ENCODE measurements at regions not wholly inside any gene's neighbourhood (a gene's known extent, or its start where the extent isn't known, plus 50 kb on each side); places are given as distances from the start of the nearest gene placed in this dataset.

- Histone ChIP-seq H3K27ac (ENCODE audit: low read depth, low read length) (no peak overlapping the region), H3K27me3 (ENCODE audit: control insufficient read depth in 5 of 5, insufficient read depth in 4 of 5, low read length in 5 of 5) (no peaks in the 10 kb centered on the region), H3K4me3 (ENCODE audit: low read depth in 1 of 5, low read length in 5 of 5) (no peak overlapping the region), H3K36me3 (ENCODE audit: control insufficient read depth in 5 of 5, insufficient read depth in 5 of 5, low read length in 5 of 5) (no peaks in the 10 kb centered on the region), H3K4me1 (ENCODE audit: control insufficient read depth in 5 of 5, insufficient read depth in 5 of 5, low read length in 5 of 5) (no peaks in the 10 kb centered on the region), H3K9ac (ENCODE audit: low read length in 5 of 5) (no peak overlapping the region), H3K9me3 (ENCODE audit: control insufficient read depth in 5 of 5, low read length in 5 of 5) (peaks cover 0 to 3% (median 0%) of the 10 kb centered on the region in 5 donors)
These were observed 78.3 kb upstream of the CRIM1 start for GRCh38 chr2:36277146-36277808.

- Histone ChIP-seq H3K9ac (ENCODE audit: low read length in 5 of 5) (no peak overlapping the region), H3K4me1 (ENCODE audit: control insufficient read depth in 5 of 5, insufficient read depth in 5 of 5, low read length in 5 of 5) (no peaks in the 10 kb centered on the region), H3K9me3 (ENCODE audit: control insufficient read depth in 5 of 5, low read length in 5 of 5) (peaks cover 0 to 6% (median 3%) of the 10 kb centered on the region in 5 donors), H3K27me3 (ENCODE audit: control insufficient read depth in 5 of 5, insufficient read depth in 4 of 5, low read length in 5 of 5) (no peaks in the 10 kb centered on the region), H3K4me3 (ENCODE audit: low read depth in 1 of 5, low read length in 5 of 5) (no peak overlapping the region), H3K27ac (ENCODE audit: low read depth, low read length) (no peak overlapping the region), H3K36me3 (ENCODE audit: control insufficient read depth in 5 of 5, insufficient read depth in 5 of 5, low read length in 5 of 5) (no peaks in the 10 kb centered on the region)
These were observed 84.3 kb upstream of the CRIM1 start for GRCh38 chr2:36271266-36271665.

GRCh38 chr2:36270758-36271157 lies 84.8 kb upstream of the CRIM1 start:
- H3K4me3 ChIP-seq (ENCODE audit: low read depth in 1 of 5, low read length in 5 of 5) = no peak overlapping the region
- no peak overlapping the region for H3K27ac ChIP-seq (ENCODE audit: low read depth, low read length)
- H3K27me3 ChIP-seq (ENCODE audit: control insufficient read depth in 5 of 5, insufficient read depth in 4 of 5, low read length in 5 of 5) = no peaks in the 10 kb centered on the region
- no peak overlapping the region for H3K9ac ChIP-seq (ENCODE audit: low read length in 5 of 5)
- no peaks in the 10 kb centered on the region for H3K36me3 ChIP-seq (ENCODE audit: control insufficient read depth in 5 of 5, insufficient read depth in 5 of 5, low read length in 5 of 5)
- peaks cover 0 to 6% (median 4%) of the 10 kb centered on the region in 5 donors for H3K9me3 ChIP-seq (ENCODE audit: control insufficient read depth in 5 of 5, low read length in 5 of 5)
- H3K4me1 ChIP-seq (ENCODE audit: control insufficient read depth in 5 of 5, insufficient read depth in 5 of 5, low read length in 5 of 5) = no peaks in the 10 kb centered on the region

GRCh38 chr2:36267194-36267593 lies 88.4 kb upstream of the CRIM1 start:
- Histone ChIP-seq H3K36me3 (ENCODE audit: control insufficient read depth in 5 of 5, insufficient read depth in 5 of 5, low read length in 5 of 5) (no peaks in the 10 kb centered on the region), H3K9ac (ENCODE audit: low read length in 5 of 5) (no peak overlapping the region), H3K27ac (ENCODE audit: low read depth, low read length) (no peak overlapping the region), H3K4me1 (ENCODE audit: control insufficient read depth in 5 of 5, insufficient read depth in 5 of 5, low read length in 5 of 5) (no peaks in the 10 kb centered on the region), H3K9me3 (ENCODE audit: control insufficient read depth in 5 of 5, low read length in 5 of 5) (peaks cover 0 to 6% (median 4%) of the 10 kb centered on the region in 5 donors), H3K4me3 (ENCODE audit: low read depth in 1 of 5, low read length in 5 of 5) (no peak overlapping the region), H3K27me3 (ENCODE audit: control insufficient read depth in 5 of 5, insufficient read depth in 4 of 5, low read length in 5 of 5) (no peaks in the 10 kb centered on the region)

GRCh38 chr2:36266536-36267121 lies 88.9 kb upstream of the CRIM1 start:
- Histone ChIP-seq H3K9ac (ENCODE audit: low read length in 5 of 5) (no peak overlapping the region), H3K27ac (ENCODE audit: low read depth, low read length) (no peak overlapping the region), H3K36me3 (ENCODE audit: control insufficient read depth in 5 of 5, insufficient read depth in 5 of 5, low read length in 5 of 5) (no peaks in the 10 kb centered on the region), H3K4me1 (ENCODE audit: control insufficient read depth in 5 of 5, insufficient read depth in 5 of 5, low read length in 5 of 5) (no peaks in the 10 kb centered on the region), H3K4me3 (ENCODE audit: low read depth in 1 of 5, low read length in 5 of 5) (no peak overlapping the region), H3K27me3 (ENCODE audit: control insufficient read depth in 5 of 5, insufficient read depth in 4 of 5, low read length in 5 of 5) (no peaks in the 10 kb centered on the region), H3K9me3 (ENCODE audit: control insufficient read depth in 5 of 5, low read length in 5 of 5) (peaks cover 0 to 6% (median 4%) of the 10 kb centered on the region in 5 donors)

GRCh38 chr2:36262581-36262980 lies 93.0 kb upstream of the CRIM1 start:
- Histone ChIP-seq H3K27ac (ENCODE audit: low read depth, low read length) (no peak overlapping the region), H3K4me3 (ENCODE audit: low read depth in 1 of 5, low read length in 5 of 5) (no peak overlapping the region), H3K27me3 (ENCODE audit: control insufficient read depth in 5 of 5, insufficient read depth in 4 of 5, low read length in 5 of 5) (no peaks in the 10 kb centered on the region), H3K9me3 (ENCODE audit: control insufficient read depth in 5 of 5, low read length in 5 of 5) (peaks cover 0 to 6% (median 4%) of the 10 kb centered on the region in 5 donors), H3K9ac (ENCODE audit: low read length in 5 of 5) (no peak overlapping the region), H3K4me1 (ENCODE audit: control insufficient read depth in 5 of 5, insufficient read depth in 5 of 5, low read length in 5 of 5) (no peaks in the 10 kb centered on the region), H3K36me3 (ENCODE audit: control insufficient read depth in 5 of 5, insufficient read depth in 5 of 5, low read length in 5 of 5) (no peaks in the 10 kb centered on the region)

- Histone ChIP-seq H3K27me3 (ENCODE audit: control insufficient read depth in 5 of 5, insufficient read depth in 4 of 5, low read length in 5 of 5) (no peaks in the 10 kb centered on the region), H3K4me3 (ENCODE audit: low read depth in 1 of 5, low read length in 5 of 5) (no peak overlapping the region), H3K4me1 (ENCODE audit: control insufficient read depth in 5 of 5, insufficient read depth in 5 of 5, low read length in 5 of 5) (no peaks in the 10 kb centered on the region), H3K36me3 (ENCODE audit: control insufficient read depth in 5 of 5, insufficient read depth in 5 of 5, low read length in 5 of 5) (no peaks in the 10 kb centered on the region), H3K9me3 (ENCODE audit: control insufficient read depth in 5 of 5, low read length in 5 of 5) (no peaks in the 10 kb centered on the region), H3K27ac (ENCODE audit: low read depth, low read length) (no peak overlapping the region), H3K9ac (ENCODE audit: low read length in 5 of 5) (no peak overlapping the region)
These were observed 99.7 kb upstream of the CRIM1 start for GRCh38 chr2:36255863-36256262.

GRCh38 chr2:36253086-36253485 lies 102.5 kb upstream of the CRIM1 start:
- Histone ChIP-seq H3K4me1 (ENCODE audit: control insufficient read depth in 5 of 5, insufficient read depth in 5 of 5, low read length in 5 of 5) (no peaks in the 10 kb centered on the region), H3K9ac (ENCODE audit: low read length in 5 of 5) (no peak overlapping the region), H3K27me3 (ENCODE audit: control insufficient read depth in 5 of 5, insufficient read depth in 4 of 5, low read length in 5 of 5) (no peaks in the 10 kb centered on the region), H3K36me3 (ENCODE audit: control insufficient read depth in 5 of 5, insufficient read depth in 5 of 5, low read length in 5 of 5) (no peaks in the 10 kb centered on the region), H3K4me3 (ENCODE audit: low read depth in 1 of 5, low read length in 5 of 5) (no peak overlapping the region), H3K27ac (ENCODE audit: low read depth, low read length) (no peak overlapping the region), H3K9me3 (ENCODE audit: control insufficient read depth in 5 of 5, low read length in 5 of 5) (no peaks in the 10 kb centered on the region)

- no peaks in the 10 kb centered on the region for H3K27me3 ChIP-seq (ENCODE audit: control insufficient read depth in 5 of 5, insufficient read depth in 4 of 5, low read length in 5 of 5)
- H3K9me3 ChIP-seq (ENCODE audit: control insufficient read depth in 5 of 5, low read length in 5 of 5) = no peaks in the 10 kb centered on the region
- H3K4me1 ChIP-seq (ENCODE audit: control insufficient read depth in 5 of 5, insufficient read depth in 5 of 5, low read length in 5 of 5) = no peaks in the 10 kb centered on the region
- no peak overlapping the region for H3K4me3 ChIP-seq (ENCODE audit: low read depth in 1 of 5, low read length in 5 of 5)
- no peaks in the 10 kb centered on the region for H3K36me3 ChIP-seq (ENCODE audit: control insufficient read depth in 5 of 5, insufficient read depth in 5 of 5, low read length in 5 of 5)
- H3K9ac ChIP-seq (ENCODE audit: low read length in 5 of 5) = no peak overlapping the region
- H3K27ac ChIP-seq (ENCODE audit: low read depth, low read length) = no peak overlapping the region
These were observed 109.1 kb upstream of the CRIM1 start for GRCh38 chr2:36246320-36246990.

GRCh38 chr2:36245651-36246050 lies 109.9 kb upstream of the CRIM1 start:
- Histone ChIP-seq H3K4me3 (ENCODE audit: low read depth in 1 of 5, low read length in 5 of 5) (no peak overlapping the region), H3K36me3 (ENCODE audit: control insufficient read depth in 5 of 5, insufficient read depth in 5 of 5, low read length in 5 of 5) (no peaks in the 10 kb centered on the region), H3K9ac (ENCODE audit: low read length in 5 of 5) (no peak overlapping the region), H3K9me3 (ENCODE audit: control insufficient read depth in 5 of 5, low read length in 5 of 5) (no peaks in the 10 kb centered on the region), H3K27ac (ENCODE audit: low read depth, low read length) (no peak overlapping the region), H3K27me3 (ENCODE audit: control insufficient read depth in 5 of 5, insufficient read depth in 4 of 5, low read length in 5 of 5) (no peaks in the 10 kb centered on the region), H3K4me1 (ENCODE audit: control insufficient read depth in 5 of 5, insufficient read depth in 5 of 5, low read length in 5 of 5) (no peaks in the 10 kb centered on the region)

Data from subcutaneous abdominal adipose tissue (tissue), 5 donors.